Esophagus squamous epithelium (tissue), 4 donors: ENCODE measurements at regions not wholly inside any gene's neighbourhood (a gene's known extent, or its start where the extent isn't known, plus 50 kb on each side); places are given as distances from the start of the nearest gene placed in this dataset.

ENCODE experiments used
- CTCF ChIP-seq, 6 experiments: fragments of 450-650 bp in 4 of 6; fragments of 200-600 bp in 2 of 6; sonication (generic) in 2 of 6; IDR thresholded peaks; one replicate each; pipeline ENCODE4 v1.5.1; 2016 to 2019; ENCODE audit warnings: antibody characterized with exemption in 6 of 6, mild to moderate bottlenecking in 4 of 6, moderate library complexity in 4 of 6
- POLR2A ChIP-seq, 4 donors: fragments of 450-650 bp; IDR thresholded peaks; one replicate each; pipeline ENCODE4 v1.6.1; 2017; ENCODE audit warnings: antibody characterized with exemption in 4 of 4, mild to moderate bottlenecking in 4 of 4, moderate library complexity in 3 of 4

- TF ChIP-seq CTCF (IDR thresholded peaks at IDR 0.05) (no peak), POLR2A (IDR thresholded peaks at IDR 0.05) (no peak)
Observed at GRCh38 chr16:25571712-25572111, 120.0 kb upstream of the HS3ST4 start.
